WTC11 (cell line): ENCODE measurements at regions not wholly inside any gene's neighbourhood (a gene's known extent, or its start where the extent isn't known, plus 50 kb on each side); places are given as distances from the start of the nearest gene placed in this dataset.
"Not testable (repeated sequence)": the region's sequence is repeated elsewhere in the genome, so short reads cannot be mapped to it uniquely, and the experiment has no call there.

Experiments used
- CREM ChIP-seq: sonication (generic); formaldehyde crosslinking; IDR thresholded peaks from 2 replicates; pipeline ENCODE4 v1.8.1; 2022; ENCODE audit warnings: mild to moderate bottlenecking, missing genetic modification reagents, moderate library complexity
- ETV6 ChIP-seq: sonication (generic); formaldehyde crosslinking; IDR thresholded peaks from 2 replicates; pipeline ENCODE4 v1.8.1; 2022; ENCODE audit warnings: mild to moderate bottlenecking, missing genetic modification reagents
- NR3C1 ChIP-seq: sonication (generic); formaldehyde crosslinking; conservative IDR thresholded peaks from 2 replicates; pipeline ENCODE4 v1.8.1; 2023; ENCODE audit warnings: low read depth, mild to moderate bottlenecking, missing genetic modification reagents
- TF ChIP-seq, protein P1 (sequence below): fragments of 200-600 bp; IDR thresholded peaks from 2 replicates; pipeline ENCODE4 v1.8.0; 2022; ENCODE audit warnings: antibody characterized with exemption
- TF ChIP-seq, protein P2 (sequence below): sonication (generic); formaldehyde crosslinking; IDR thresholded peaks from 2 replicates; pipeline ENCODE4 v1.8.0; 2022; ENCODE audit warnings: mild to moderate bottlenecking, missing genetic modification reagents
- TF ChIP-seq, protein P3 (sequence below): fragments of 250-450 bp; sonication (Bioruptor Pico); IDR thresholded peaks from 2 replicates; pipeline ENCODE4 v2.1.2; 2022; ENCODE audit warnings: mild to moderate bottlenecking, moderate library complexity
- TF ChIP-seq, protein P4 (sequence below): sonication (generic); formaldehyde crosslinking; IDR thresholded peaks from 2 replicates; pipeline ENCODE4 v1.8.1; 2023; ENCODE audit warnings: mild to moderate bottlenecking, missing genetic modification reagents, moderate library complexity
- TF ChIP-seq, protein P5 (sequence below): sonication (generic); formaldehyde crosslinking; conservative IDR thresholded peaks from 2 replicates; pipeline ENCODE4 v1.8.1; 2022; ENCODE audit warnings: mild to moderate bottlenecking, missing genetic modification reagents

DNA sequence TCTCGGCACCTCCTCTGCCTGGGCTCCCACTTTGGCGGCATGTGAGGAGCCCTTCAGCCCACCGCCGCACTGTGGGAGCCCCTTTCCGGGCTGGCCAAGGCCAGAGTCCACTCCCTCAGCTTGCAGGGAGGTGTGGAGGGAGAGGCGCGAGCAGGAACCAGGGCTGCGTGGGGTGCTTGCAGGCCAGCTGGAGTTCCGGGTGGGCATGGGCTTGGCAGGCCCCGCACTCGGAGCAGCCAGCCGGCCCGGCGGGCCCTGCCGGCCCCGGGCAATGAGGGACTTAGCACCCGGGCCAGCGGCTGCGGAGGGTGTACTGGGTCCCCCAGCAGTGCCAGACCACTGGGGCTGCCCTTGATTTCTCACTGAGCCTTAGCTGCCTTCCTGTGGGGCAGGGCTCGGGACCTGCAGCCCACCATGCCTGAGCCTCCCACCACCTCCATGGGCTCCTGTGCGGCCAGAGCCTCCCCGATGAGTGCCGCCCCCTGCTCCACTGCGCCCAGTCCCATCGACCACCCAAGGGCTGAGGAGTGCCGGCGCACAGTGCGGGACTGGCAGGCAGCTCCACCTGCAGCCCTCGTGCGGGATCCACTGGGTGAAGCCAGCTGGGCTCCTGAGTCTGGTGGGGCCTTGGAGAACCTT is 361.9 kb upstream of the API5 start:
- TF ChIP-seq, protein P1, sequence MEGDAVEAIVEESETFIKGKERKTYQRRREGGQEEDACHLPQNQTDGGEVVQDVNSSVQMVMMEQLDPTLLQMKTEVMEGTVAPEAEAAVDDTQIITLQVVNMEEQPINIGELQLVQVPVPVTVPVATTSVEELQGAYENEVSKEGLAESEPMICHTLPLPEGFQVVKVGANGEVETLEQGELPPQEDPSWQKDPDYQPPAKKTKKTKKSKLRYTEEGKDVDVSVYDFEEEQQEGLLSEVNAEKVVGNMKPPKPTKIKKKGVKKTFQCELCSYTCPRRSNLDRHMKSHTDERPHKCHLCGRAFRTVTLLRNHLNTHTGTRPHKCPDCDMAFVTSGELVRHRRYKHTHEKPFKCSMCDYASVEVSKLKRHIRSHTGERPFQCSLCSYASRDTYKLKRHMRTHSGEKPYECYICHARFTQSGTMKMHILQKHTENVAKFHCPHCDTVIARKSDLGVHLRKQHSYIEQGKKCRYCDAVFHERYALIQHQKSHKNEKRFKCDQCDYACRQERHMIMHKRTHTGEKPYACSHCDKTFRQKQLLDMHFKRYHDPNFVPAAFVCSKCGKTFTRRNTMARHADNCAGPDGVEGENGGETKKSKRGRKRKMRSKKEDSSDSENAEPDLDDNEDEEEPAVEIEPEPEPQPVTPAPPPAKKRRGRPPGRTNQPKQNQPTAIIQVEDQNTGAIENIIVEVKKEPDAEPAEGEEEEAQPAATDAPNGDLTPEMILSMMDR: not testable (repeated sequence)
- TF ChIP-seq, protein P2, sequence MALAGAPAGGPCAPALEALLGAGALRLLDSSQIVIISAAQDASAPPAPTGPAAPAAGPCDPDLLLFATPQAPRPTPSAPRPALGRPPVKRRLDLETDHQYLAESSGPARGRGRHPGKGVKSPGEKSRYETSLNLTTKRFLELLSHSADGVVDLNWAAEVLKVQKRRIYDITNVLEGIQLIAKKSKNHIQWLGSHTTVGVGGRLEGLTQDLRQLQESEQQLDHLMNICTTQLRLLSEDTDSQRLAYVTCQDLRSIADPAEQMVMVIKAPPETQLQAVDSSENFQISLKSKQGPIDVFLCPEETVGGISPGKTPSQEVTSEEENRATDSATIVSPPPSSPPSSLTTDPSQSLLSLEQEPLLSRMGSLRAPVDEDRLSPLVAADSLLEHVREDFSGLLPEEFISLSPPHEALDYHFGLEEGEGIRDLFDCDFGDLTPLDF (CRISPR knock-in tag): not testable (repeated sequence)
- TF ChIP-seq, protein P3, sequence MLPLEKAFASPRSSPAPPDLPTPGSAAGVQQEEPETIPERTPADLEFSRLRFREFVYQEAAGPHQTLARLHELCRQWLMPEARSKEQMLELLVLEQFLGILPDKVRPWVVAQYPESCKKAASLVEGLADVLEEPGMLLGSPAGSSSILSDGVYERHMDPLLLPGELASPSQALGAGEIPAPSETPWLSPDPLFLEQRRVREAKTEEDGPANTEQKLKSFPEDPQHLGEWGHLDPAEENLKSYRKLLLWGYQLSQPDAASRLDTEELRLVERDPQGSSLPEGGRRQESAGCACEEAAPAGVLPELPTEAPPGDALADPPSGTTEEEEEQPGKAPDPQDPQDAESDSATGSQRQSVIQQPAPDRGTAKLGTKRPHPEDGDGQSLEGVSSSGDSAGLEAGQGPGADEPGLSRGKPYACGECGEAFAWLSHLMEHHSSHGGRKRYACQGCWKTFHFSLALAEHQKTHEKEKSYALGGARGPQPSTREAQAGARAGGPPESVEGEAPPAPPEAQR (CRISPR knock-in tag): not testable (repeated sequence)
- not testable (repeated sequence) for TF ChIP-seq ETV6, NR3C1, CREM (CRISPR knock-in tag)
- TF ChIP-seq, protein P4, sequence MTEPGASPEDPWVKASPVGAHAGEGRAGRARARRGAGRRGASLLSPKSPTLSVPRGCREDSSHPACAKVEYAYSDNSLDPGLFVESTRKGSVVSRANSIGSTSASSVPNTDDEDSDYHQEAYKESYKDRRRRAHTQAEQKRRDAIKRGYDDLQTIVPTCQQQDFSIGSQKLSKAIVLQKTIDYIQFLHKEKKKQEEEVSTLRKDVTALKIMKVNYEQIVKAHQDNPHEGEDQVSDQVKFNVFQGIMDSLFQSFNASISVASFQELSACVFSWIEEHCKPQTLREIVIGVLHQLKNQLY: not testable (repeated sequence)
- TF ChIP-seq, protein P5, sequence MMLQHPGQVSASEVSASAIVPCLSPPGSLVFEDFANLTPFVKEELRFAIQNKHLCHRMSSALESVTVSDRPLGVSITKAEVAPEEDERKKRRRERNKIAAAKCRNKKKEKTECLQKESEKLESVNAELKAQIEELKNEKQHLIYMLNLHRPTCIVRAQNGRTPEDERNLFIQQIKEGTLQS (CRISPR knock-in tag): not testable (repeated sequence)
